NB4 (cell line): ENCODE measurements at regions not wholly inside any gene's neighbourhood (a gene's known extent, or its start where the extent isn't known, plus 50 kb on each side); places are given as distances from the start of the nearest gene placed in this dataset.
A peak's percentile ranks its signal among the peaks of the same experiment; 100 is the strongest.

Experiments
- DNase-seq: peaks from one replicate; pipeline ENCODE4 v3.0.0; 2010; ENCODE audit warnings: low read depth
- H3K4me3 ChIP-seq: one replicate; pipeline ENCODE4 v1.5.1; 2011; ENCODE audit warnings: mild to moderate bottlenecking, low read depth, low read length, moderate library complexity
- CTCF ChIP-seq: IDR thresholded peaks from one replicate; pipeline ENCODE4 v1.5.1; 2012; ENCODE audit warnings: low read depth, low read length
- MAX ChIP-seq: IDR thresholded peaks from 2 replicates; pipeline ENCODE4 v1.6.1; 2011; ENCODE audit warnings: low read depth, low read length
- MYC ChIP-seq: IDR thresholded peaks from 2 replicates; pipeline ENCODE4 v1.6.1; 2011; ENCODE audit warnings: low read depth, low read length
- POLR2A ChIP-seq: IDR thresholded peaks from 2 replicates; pipeline ENCODE4 v1.6.1; 2011; ENCODE audit warnings: mild to moderate bottlenecking; ENCODE audit not compliant: insufficient read length; ENCODE audit errors: extremely low read depth

DNA sequence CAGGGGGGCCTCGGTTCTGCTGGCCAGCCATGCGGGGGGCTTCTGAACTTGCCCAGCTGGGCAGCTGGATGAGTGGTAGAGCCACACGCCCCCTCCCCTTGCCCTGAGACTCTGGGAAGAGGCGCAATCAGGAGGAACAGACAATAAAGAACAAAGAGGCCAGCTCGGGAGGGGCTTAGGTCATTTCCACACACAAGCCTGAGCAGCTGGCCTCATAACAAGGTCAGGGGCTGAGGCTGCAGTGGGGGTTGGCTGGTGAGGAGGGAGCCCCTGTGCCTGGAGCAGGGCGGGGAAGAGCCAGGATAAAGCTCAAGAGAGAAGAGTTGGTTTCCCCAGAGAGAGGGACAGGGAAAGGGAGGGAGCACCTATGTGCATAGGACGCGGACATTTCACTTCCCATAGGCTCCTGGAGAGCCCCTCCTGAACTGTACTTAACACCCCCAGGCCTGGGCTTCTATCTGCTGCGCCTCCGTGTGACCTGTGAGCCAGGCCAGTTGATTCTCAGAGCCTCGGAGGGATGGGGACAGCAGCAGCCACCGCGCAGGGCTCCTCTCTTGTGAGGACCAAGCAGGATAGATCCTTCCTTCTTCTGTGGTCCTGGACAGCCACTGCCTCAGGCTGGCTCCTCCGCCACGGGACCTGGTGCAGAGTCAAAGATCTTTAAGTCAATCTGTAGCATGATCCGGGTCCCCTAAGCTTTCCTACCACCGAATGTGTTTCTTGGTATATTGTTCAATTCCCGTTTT, 75.3 kb upstream of the GGTA1 start:
- H3K4me3 ChIP-seq, result no peak overlapping the region
- TF ChIP-seq CTCF (no peak), POLR2A (no peak), MYC (no peak), MAX (no peak)

DNA sequence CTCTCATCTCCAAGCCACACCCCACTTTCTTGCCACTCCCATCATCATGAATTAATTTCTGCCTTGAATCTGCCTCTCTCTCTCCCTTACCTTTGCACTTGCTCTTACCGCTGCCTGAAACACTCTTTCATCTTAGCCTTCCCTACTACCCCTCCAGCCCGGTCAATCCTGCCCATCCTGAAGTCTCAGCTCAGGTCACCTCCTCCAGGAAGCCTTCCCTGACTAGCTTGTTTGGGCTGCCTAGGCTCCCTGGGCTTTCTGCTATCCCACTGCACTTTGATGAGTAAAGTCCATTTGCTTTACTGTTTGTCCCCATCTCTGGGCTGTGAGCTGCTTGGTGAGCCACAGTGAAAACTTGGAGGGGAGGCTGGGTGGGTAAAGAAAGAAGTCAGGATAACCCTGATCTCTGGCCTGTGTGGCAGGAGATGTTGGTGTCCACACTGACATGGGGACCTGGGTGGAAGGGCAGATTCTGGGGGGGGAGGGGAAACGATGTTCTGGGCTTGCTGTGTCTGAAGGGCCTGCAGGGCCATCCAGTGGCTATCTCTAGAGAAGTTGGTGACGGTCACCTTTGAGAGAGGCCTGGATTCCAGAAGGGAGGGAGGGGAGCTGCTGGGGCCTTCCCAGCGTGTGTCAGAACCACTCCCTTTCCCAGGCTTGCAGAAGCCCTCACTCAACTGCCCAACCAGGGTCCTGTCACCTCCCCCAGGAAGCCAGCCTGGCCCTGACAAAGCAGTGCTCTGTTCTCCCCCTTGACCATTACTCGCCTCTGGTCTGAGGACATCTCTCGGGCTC, 75.0 kb upstream of the DAB2IP start:
- no peak overlapping the region for H3K4me3 ChIP-seq
- DNase-seq, result no peak
- TF ChIP-seq MAX (no peak), POLR2A (no peak), MYC (no peak), CTCF (no peak)

More for the DNA sequence above, 75.3 kb upstream of the GGTA1 start:
- no peak for DNase-seq

DNA sequence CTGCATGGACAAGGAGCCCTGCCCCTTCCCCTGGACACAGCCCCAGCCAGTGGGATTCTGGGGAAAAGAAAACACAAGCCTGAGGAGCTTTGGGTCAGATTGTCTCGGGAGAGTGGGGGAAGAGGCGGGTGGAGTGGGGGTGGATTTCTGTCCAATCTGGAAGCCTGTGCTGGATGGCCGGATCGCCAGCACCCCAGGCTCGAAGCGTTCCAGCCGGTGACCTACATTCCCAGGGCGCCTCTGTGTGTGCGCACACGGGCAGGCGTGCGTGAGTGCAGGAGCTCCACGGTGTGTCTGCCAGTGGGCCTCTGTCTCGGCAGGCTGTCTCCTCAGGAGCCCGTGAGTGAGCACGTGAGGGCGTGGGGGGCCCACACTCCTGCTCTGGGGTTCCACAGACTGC, 74.3 kb upstream of the DAB2IP start:
- no peak for DNase-seq
- TF ChIP-seq MYC, result no peak
- no peak for TF ChIP-seq POLR2A
- TF ChIP-seq MAX, result no peak
- TF ChIP-seq CTCF, result no peak
- no peak overlapping the region for H3K4me3 ChIP-seq

DNA sequence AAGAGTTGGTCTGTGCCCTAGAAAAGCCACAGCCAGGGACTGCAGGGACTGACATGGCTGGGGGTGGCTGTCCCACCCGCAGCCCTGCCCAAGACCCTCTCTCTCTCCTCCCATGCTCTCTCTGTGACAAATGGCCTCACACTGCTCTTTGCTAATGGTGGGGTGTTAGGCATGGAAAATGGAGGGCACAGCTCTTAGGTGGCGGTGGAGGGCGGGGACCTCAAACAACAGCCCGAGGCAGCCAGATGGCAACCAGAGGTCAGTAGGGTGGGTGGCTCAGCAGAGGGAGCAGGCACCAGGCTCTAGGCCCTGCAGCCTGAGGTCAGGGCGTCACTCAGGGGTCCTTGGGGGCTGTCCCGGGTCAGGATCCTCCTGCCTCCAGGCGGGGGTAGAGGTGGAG, 73.9 kb upstream of the DAB2IP start:
- TF ChIP-seq POLR2A (no peak), MAX (no peak)
- no peak for DNase-seq
- no peak overlapping the region for H3K4me3 ChIP-seq

DNA sequence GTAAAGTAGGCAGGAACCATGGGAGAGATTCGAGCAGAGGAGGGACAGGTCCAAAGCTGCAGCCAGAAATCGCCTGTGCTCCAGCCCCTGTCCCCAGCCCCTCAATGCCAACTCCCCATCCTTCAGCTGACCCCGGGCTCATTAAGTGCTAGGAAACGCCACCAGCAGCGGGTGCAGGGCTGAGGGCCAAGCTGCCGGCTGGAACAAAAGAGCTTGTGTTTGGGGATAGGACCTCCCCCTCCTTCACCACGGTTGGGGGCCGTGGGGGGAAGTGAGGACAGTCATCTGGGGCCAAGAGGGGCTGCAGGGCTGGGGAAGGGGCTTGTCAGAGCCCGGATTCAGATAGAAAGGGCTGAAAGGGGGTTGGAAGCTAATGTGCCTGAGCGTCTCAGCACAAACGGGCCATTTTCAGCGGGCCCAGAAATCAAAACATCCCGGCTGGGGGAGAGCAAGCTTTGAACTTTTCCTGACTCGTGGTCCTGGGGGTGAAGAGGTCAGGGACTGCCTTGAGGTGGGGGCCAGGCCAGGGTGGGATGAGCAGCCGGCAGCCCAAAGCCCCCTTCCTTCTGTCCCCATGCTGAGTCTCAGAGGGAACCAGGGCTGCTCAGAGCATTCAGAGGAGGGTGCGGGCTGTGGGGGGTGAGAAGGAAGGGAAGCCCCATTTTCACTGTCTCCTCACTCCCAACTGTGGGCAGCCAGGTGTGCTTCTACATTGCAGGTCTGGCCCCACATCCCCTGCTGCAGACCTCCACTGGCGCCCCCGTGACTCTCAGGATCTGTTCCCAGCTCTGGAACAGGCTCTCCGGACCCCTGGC, 69.4 kb upstream of the DAB2IP start:
- TF ChIP-seq MYC (no peak), MAX (no peak), POLR2A (no peak), CTCF (no peak)

GRCh38 chr9:121582641-121583040, 68.8 kb upstream of the DAB2IP start:
- H3K4me3 ChIP-seq, result no peak overlapping the region
- DNase-seq, result peak; percentile 37
- TF ChIP-seq POLR2A, result no peak

More for the DNA sequence above, 69.4 kb upstream of the DAB2IP start:
- DNase-seq, result no peak
- no peak overlapping the region for H3K4me3 ChIP-seq
